Dermis microvascular lymphatic vessel endothelial cell (primary cell): ENCODE measurements at regions not wholly inside any gene's neighbourhood (a gene's known extent, or its start where the extent isn't known, plus 50 kb on each side); places are given as distances from the start of the nearest gene placed in this dataset.
"Not testable (repeated sequence)": the region's sequence is repeated elsewhere in the genome, so short reads cannot be mapped to it uniquely, and the experiment has no call there.

Experiments
- DNase-seq, 2 donors: peaks; one replicate each; pipeline versions ENCODE4 v3.0.0 to v3.0.0-alpha.2; 2010; ENCODE audit warnings: low read depth in 2 of 2

DNA sequence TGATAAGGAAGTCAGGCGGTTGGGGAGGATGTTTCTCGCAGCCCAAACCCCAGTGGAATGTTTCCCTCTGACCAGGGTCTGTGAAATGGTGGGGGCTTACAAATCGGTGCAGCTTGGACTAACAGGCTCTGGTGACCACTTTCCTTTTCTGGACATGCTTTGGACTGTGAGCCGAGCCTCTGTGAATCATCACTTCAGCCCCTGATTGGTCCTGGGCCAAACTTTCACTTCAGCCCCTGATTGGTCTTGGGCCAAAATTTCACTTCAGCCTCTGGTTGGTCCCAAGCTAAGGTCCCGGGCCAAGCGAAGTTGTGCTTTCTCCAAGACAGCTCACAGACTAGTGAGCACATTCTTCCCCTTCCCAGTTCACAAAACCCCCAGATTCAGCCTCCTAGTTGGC lies 223.7 kb upstream of the ANKRD20A1 start:
- DNase-seq = not testable (repeated sequence)

DNA sequence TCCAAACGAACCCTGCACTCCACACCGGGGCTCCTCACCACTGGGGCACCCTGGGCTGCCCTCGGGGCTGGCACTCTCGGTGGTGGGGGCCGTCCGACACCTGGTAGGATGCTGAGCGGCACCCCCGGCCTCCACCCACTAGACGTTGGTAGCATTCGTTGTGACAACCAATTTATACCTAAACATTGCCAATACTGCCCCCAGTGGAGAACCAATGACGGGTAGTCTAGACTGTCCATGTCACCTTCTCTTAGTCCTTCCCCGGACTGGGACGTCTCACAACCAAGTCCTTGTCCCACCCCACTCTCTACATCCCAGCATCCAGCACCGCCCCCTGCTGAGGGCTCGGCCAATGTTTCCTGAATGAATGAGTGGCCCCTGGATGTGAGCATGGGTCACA lies 246.8 kb upstream of the ANKRD20A1 start:
- DNase-seq = not testable (repeated sequence)

DNA sequence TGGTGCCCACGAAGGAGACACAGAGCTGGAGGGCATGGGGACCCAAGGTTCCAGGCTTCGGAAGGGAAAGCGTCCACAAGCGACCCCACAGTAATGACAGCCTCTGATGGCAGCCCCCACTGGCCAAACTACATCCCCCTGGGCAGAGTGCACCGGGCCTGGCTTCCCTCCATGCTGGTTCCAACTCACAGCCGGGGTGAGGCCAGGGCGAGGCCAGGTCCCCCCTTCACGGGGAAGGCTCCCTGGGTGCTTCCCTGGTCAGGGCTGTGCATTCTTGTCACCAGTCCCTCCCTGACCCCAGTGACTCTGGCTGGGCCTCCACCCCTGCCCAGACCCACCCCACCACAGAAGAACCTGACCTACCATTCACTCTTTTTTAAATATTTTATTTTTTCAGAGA lies 248.9 kb upstream of the ANKRD20A1 start:
- DNase-seq = not testable (repeated sequence)

DNA sequence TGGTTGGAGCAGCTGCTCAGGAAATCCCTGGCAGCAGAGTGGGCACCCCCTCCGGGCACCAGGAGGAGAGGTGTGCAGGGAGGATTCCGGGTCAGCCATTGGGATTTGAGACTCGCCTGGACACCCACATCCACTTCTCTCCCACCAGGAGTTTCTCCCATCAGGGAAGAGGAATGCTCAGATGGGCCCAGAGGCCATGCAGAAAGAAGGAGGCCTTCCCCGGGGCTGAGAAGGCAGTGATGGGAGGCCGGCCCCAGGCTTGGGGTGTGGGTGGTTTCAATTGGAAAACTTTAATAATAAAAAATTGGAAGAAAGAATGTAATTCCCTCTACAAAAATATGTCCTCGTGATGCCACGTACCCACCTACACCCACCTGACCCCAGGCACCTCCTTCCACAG lies 249.3 kb upstream of the ANKRD20A1 start:
- not testable (repeated sequence) for DNase-seq

DNA sequence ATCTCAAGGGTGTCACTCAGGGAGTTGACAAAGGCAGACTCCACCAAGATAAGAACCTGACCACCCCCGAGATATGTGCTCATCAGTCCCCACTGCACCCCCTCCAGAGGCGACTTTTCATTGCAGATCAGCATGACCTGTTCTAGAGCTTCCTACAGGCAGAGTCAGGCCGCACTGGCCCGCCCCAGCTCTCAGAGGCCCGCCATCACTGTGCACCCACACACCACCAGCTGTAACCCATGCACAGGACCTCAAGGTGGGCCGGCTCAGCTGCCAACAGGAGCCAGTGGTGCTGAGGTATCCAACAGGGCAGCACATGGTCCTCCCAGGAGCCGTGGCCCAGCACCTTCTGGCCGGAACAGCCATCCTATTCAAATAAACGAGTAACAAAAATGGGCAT lies 253.6 kb upstream of the ANKRD20A1 start:
- DNase-seq = not testable (repeated sequence)

DNA sequence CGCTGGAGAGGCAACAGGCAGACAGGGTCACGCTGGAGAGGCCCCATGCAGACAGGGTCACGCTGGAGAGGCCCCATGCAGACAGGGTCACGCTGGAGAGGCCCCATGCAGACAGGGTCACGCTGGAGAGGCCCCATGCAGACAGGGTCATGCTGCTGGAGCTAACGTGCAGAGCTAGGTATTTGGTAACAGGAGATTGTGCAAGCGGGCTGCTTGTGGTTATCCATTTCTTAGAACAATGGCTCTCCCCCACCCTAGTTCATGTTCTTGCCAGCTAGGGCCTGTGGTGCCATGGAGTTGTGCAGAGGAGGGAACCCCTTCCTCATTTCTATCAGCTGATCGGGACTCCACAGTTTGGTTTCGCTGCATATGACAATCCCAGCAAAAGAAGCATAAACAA lies 255.1 kb upstream of the ANKRD20A1 start:
- not testable (repeated sequence) for DNase-seq

DNA sequence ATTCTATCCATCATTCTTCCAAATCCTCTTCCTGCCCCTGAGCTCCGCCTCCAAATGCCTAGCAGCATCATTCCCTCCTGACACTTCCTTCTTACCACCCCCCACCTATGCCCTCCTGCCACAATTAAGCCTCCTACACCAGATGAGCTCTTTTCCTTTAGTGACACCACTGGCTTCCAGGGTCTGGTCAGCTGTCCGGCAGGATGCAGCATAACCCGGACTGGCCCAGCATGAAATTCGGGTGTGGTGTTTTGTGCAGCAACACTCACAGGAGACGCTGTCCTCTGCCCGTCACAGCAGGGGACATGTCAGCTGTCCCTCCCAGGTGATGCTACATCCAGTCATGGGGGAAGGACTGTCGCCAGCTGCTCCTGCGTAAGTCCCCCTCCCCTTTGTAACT lies 266.3 kb upstream of the ANKRD20A1 start:
- not testable (repeated sequence) for DNase-seq

DNA sequence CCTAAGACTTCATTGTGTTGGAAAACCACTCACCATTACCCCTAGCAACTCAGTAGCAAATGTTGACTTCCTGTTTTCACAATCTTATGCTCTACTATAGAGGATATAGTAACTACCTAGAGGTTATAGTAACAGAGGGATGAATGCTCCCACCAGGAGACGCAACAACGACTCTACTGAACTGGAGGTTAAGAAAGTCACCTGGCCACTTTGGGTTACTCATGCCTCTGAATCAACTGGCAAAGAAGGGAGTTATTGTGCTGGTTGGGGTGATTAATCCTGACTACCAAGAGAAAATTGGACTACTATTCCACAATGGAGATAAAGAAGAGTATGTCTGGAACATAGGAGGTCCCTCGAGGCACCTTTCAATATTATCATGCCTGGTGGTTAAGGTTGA lies 302.9 kb upstream of the ANKRD20A1 start:
- DNase-seq = not testable (repeated sequence)

DNA sequence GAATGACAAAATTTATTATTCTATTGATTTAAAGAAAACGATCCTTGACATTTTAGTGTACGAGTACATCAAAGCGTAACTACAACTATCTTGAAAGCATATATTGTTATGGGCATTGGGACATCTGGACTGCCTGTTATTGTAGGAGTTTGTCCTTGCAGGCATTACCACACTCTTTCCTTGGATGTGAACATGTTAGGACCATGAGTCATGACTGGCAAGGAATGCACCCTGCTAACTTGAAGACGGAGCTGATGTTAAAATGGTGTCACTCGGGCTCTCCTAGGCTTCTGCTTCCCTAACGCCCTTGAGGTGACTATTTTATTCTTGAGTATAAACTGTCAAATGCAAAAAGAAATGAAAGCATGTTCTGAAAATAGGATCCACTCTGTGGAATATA lies 308.7 kb upstream of the ANKRD20A1 start:
- DNase-seq = not testable (repeated sequence)

DNA sequence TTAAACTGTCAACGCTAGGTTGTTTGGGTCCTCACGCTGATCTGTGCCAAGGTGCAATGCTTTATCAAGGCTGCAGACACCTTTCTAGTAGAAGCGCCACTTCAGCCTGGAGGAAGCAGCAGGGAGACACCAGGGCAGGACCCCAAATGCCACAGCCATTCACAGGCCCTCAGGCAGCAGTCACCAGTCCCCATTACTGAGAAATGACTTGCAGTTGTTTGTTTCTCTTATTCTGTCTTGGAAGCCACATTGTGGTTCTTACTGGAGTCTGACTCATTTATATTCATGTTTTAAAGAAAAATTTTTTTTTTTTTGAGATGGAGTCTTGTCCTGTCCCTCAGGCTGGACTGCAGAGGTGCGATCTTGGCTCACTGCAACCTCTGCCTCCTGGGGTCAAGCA lies 328.9 kb upstream of the ANKRD20A1 start:
- not testable (repeated sequence) for DNase-seq

DNA sequence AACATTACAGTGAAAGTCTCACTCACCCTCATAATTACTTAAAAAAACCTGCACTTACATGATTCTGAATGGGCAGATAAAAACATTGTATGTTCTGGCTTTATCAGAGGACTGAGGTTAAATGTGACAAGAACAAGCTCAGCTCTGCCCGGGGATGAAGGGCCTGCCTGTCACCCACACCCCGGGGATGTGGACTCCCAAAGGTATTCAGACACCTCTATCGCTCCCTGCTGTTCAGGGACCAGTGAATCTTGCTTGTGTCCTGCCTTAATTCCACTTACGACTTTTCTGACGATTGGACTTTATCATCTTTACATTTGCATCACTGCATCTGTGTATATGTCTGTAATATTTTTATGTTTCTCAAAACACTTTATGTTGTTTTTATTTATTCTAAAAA lies 341.8 kb upstream of the ANKRD20A1 start:
- DNase-seq = not testable (repeated sequence)

DNA sequence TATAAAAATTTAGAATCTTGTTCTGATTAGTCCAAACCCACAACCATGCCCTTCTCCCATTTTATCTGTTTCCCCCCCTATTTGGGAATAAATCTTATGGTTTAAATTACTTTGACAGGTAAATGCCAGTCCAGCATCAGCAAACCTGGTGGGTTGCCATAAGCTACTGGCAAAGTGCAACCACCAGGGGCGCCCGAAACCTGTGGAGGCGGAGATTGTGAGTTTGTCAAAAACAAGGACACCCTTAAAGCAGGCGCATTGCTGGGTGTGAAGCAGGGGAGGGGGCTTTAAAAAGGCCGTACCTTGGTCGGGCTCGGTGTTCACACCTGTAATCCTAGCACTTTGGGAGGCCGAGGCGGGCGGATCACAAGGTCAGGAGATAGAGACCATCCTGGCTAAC lies 344.1 kb upstream of the ANKRD20A1 start:
- not testable (repeated sequence) for DNase-seq

DNA sequence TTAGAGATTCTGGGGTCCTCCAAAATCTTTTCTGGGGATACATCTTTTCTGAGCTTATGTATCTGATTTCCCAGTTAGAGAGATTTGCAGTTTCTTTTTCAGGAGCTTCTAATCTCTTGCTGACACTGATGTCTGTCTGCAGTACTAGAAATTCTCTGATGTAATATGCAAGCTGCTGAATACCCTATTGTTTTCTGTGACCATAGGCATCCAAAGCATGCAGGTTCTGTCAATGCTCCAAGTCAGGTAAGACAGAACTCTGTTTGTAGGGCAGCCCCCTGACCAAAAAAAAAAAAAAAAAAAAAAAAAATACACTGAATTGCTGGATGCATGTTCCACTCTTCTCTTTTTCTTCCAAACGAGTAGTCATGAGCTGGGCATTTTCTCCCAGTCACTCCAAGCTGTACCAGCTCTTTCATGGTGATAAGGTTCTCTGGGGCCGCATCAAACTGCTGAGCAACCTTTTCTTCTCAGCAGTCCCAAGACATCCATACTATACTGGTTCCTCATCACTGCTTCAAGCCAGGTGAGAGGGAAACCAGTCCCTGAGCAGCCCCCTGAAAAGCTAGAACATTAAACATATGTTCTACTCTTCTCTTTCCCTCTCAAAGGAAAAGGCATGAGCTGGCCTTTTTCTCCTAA lies 354.9 kb upstream of the ANKRD20A1 start:
- DNase-seq = not testable (repeated sequence)

DNA sequence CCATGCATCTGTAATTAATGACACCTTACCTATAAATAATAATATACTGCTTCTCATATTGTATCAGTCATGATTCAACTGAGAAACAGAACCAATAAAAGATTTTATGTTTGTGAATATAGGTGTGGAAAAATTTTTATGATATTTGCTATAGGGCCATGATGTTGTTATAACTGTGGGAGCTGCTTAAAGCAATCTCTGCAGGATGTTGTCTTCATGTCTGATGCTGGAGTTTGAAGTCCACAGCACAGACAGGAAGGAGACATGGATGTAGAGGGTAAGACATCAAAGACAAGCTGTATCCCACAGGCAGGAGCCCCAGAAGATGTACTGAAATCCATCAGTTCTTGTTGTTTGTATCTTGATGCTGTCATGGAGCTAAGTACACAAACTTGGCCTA lies 366.7 kb upstream of the ANKRD20A1 start:
- not testable (repeated sequence) for DNase-seq

DNA sequence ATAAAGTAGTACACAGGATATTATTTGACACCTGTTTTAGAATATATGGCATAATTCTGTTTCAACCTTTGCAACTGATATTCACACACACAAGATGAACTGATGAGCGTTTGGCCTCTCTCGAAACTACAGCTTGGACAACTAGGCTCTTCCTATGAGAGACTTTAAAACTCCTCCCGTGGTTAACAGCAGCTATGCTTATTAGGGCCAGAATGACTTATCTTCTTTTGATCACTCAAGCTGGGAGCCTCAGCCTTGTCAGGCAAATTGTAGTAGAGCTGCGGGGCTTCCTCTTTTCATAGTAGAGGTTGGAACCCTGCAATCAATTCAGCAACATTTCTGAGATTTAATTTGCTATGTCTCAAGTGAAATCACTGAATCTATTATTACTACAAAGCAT lies 381.3 kb upstream of the ANKRD20A1 start:
- not testable (repeated sequence) for DNase-seq

DNA sequence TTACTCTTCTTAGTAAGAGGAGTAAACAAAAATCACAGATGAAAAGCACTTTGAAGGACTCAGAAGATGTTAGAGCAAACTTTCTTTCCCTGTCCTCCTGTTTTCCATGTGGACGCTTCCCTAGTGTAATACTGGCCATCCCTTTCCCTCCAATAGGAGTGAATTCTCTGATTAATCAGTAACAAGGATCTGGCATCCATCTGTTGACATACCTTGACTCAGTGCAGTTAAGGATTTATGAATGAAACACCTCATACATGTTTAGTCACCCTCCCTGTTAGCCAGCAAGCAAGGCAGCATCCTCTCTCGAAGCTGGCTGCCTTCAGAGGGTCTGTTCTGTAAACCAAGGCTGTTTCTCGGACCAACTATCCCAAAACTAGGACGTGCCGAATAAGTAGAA lies 388.0 kb upstream of the ANKRD20A1 start:
- DNase-seq = not testable (repeated sequence)

DNA sequence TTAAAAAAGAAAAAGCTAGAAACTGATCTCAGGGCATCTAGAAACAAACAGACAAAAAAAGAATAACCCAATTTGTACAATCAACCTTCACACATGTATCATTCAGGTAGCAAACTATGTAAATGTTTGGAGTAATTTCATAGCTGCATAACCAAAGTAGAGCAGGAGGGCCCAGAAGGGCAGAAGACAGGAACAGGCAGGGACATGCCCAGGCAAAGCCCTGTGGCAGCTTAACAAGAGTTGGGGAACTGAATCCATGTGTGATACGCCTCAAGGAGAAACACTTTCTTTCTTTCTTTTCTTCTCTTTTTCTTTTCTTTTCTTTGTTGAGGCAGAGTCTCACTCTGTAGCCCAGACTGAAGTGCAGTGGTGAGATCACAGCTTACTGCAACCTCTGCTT lies 390.4 kb upstream of the ANKRD20A1 start:
- not testable (repeated sequence) for DNase-seq

DNA sequence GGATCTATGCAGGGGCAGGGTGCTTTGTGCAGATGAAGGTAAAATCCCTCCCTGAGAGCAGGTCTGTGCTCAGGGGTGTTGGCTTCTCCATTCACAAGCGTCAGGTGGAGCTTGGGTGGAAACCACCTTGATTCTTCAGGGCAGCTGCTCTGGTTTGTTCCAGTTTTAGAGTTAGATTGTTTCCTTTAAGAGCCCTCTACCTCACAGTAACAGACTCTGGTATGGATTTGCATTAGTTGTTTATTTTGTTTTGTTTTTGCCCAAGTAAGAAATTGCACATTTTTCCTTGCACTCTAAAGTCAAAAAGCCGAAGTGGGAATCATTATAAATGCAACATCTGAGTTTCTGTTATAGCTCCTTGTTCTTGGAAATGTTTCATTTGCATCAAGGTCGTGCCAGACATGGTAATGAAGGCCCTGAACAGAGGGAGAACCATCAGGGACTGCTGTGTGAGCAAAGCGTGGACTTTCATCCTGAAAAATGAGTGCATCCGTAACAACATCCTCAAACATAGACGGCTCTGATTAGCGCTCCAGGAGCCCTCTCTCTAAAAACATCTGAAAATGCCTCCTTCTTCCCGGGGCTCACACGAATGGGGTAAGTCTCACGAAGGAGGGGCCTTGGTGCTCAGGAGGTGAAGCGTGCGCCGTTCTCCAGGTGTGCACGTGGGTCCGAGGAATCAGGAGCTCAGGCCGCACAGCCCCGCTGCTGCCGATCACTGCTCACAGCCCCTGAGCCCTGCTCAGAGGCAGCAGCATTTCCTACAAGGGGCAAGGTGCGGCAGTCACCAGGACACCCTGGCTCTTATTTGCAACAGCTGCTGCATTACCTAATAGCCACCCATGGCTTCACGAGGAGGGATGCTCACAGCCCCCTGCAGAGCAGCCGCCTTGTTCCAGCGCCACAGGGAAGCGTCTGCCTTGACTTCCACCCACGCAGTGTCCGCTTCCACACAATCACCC lies 396.7 kb upstream of the ANKRD20A1 start:
- DNase-seq = not testable (repeated sequence)

DNA sequence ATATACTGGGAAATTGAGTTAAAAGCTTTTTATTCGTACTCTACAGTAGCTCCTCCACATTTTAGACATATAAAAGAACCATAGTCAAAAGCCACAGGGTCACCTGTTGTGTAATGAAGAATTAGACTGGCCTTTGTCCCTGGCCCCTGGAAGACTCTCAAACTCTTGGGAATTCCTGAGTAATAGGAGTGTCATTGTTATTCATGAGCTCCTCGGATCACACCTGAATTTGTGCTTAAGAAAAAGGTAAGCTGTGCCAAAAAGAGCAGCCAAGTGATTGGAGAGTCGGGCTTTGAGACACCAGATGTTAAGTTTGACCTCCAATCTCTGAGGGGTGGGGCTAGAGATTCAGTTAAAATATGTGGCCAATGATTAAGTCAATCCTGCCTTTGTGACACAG lies 405.8 kb upstream of the ANKRD20A1 start:
- DNase-seq = not testable (repeated sequence)

DNA sequence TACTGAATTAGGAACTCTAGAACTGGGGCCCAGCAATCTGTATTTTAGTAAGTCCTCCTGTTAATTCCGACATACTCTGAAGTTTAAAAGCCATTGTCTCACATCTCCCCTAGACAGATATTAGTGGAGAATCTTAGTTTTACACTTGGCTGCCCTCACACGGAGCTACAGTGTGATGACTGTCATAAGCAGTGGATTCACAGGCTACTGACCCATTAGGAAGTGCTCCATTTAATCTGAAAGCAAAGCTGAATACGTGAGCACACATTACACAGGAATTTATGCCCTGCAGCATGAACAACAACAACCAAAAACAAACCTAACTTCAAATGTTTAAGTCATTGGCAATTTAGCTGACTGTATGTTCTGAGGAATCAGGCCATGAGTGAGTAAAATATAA lies 416.4 kb upstream of the ANKRD20A1 start:
- DNase-seq = not testable (repeated sequence)

DNA sequence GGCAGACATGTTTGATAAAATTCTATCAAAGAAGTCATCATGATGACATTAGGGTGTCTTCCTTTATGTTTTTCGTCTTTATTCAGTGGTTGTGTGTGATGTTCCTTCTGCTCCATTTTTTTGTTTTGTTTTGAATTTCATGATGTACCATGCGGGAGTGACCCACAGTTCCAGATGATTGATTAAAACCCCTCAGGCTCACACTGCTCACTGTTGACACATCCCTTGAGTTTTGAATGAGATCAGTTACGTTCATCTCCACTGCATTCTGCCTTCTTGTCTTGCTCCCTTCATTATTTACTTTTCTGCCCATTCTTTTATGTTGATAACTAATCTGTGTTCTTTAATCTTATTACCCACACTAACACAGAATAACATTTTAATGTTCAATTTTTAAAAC lies 421.7 kb upstream of the ANKRD20A1 start:
- DNase-seq = not testable (repeated sequence)

DNA sequence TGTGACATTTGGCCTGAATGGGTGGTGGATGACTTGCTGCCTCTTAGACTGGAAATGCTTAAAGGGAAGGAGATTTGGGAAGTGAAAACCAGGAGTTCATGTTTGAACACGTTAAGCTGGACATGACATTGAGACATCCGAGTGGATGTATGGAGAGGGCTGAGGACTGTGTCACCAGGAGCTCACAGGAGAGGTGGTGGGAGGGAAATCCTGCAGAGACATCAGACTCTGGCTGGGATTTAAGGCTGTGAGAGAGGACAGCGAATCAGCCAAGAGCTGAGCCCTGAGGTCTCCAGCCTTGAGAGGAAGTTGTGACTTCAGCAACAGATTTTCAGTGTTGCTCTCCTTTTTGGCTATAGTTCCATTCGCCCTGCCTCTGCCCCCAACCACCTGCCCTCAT lies 432.5 kb upstream of the SPATA31A3 start:
- not testable (repeated sequence) for DNase-seq
